Uterus (tissue), 2 donors: ENCODE measurements at regions not wholly inside any gene's neighbourhood (a gene's known extent, or its start where the extent isn't known, plus 50 kb on each side); places are given as distances from the start of the nearest gene placed in this dataset.

Experiments
- CTCF ChIP-seq, 4 experiments: fragments of 200-600 bp in 2 of 4; fragments of 450-650 bp in 2 of 4; sonication (generic) in 2 of 4; IDR thresholded peaks; one replicate each; pipeline ENCODE4 v1.5.1; 2016 to 2019; ENCODE audit warnings: antibody characterized with exemption in 4 of 4, mild to moderate bottlenecking in 2 of 4, moderate library complexity in 1 of 4
- POLR2A ChIP-seq, 2 donors: fragments of 450-650 bp; IDR thresholded peaks; one replicate each; pipeline ENCODE4 v1.6.1; 2016; ENCODE audit warnings: antibody characterized with exemption in 2 of 2, mild to moderate bottlenecking in 1 of 2, moderate library complexity in 1 of 2

GRCh38 chr17:33682599-33682998 lies 389.5 kb upstream of the ASIC2 start:
- TF ChIP-seq CTCF (IDR thresholded peaks at IDR 0.05) (no peak), POLR2A (IDR thresholded peaks at IDR 0.05) (no peak)
